SKM-1 treated with dmso at 0.1 percent for 144 hours (cell line): ENCODE measurements at regions not wholly inside any gene's neighbourhood (a gene's known extent, or its start where the extent isn't known, plus 50 kb on each side); places are given as distances from the start of the nearest gene placed in this dataset.

Experiments
- DNase-seq: peaks from one replicate; lab custom pipeline; 2025; ENCODE audit not compliant: unreplicated experiment; lab: John Stamatoyannopoulos, UW

DNA sequence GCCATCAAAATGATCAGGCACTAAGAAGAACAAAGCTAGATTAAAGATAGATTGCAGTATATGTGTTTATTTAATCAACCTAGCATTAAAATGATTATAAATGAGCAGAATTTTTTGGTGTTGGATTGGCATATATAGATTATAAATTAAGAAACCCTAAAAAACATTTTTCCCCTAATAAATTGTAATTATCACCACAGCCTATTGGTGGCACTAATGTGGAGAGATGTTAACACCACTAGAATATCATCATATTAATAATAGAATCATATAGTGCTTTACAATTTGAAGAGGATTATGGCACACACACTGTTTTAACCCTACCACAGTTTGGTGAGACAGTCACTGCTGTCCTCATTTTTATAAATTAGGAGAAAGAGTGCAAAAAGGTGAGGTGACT, 112.4 kb upstream of the RND3 start:
- DNase-seq: no peak

DNA sequence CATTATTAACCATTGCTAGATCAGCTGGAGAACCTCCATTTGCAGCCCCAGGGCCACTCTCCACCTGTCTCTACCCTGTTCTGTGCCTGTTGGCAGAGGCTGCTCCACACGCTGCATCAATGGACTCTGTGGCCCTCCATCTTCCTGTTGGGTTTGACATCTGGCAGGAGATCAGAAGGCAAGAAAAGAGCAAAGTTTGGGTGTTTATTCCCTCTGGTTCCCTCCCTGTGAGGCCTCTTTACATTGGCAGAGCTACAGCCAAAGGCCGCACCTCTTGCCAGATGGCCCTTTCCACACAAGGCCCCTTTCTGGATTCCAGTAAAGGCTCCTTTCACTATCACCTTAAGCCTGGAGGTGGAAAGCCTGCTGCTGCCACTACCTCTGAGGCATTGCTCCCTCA, 110.9 kb upstream of the RND3 start:
- DNase-seq: no peak

DNA sequence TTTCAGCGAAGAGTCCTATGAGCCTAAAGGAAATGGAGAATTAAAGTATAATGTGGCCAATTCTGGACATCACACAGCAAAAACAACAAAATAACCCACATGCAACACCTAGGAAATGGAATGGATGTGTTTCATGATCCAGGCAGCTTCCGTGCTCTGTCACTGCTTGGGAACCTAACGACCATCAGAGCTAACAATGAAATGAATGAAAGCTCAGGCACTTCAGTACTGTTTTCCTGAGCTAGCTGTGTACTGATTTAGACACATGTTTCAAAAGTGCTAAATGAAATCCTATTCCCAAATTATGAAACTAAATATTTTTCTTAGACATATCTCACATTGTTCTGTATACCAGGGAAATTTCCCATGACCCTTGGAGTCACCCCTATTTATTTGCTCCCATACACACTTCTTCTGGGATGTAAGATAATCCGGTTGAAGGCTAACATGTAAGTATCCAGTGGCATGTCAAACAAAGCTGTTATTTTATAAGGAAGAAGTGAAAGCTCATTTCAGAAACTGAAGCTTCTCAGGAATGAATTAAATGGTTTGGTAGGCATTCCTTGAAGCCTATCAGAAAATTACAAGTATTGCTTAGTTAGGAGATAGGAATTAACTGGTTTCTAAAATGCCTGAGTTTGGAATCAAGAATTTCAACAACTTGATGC, 108.5 kb upstream of the RND3 start:
- no peak for DNase-seq

DNA sequence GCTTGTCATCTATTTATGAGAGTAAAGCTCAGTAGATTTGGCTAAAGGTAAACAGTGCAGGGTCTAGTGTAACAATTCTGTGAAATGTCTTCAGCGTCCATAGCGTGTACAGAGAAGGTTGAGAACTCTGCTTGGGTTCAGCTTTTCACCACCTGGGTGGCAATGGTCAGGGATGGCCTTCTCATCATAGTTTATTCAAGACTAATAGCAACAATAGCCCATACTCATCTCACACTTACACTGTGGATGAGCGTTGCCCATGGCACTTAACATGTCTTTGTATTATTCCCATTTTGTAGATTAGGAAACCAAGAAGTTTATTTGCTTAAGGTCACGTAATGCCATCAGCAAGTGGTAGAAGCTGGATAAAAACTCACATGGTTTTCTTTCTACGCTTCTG, 106.8 kb upstream of the RND3 start:
- no peak for DNase-seq

DNA sequence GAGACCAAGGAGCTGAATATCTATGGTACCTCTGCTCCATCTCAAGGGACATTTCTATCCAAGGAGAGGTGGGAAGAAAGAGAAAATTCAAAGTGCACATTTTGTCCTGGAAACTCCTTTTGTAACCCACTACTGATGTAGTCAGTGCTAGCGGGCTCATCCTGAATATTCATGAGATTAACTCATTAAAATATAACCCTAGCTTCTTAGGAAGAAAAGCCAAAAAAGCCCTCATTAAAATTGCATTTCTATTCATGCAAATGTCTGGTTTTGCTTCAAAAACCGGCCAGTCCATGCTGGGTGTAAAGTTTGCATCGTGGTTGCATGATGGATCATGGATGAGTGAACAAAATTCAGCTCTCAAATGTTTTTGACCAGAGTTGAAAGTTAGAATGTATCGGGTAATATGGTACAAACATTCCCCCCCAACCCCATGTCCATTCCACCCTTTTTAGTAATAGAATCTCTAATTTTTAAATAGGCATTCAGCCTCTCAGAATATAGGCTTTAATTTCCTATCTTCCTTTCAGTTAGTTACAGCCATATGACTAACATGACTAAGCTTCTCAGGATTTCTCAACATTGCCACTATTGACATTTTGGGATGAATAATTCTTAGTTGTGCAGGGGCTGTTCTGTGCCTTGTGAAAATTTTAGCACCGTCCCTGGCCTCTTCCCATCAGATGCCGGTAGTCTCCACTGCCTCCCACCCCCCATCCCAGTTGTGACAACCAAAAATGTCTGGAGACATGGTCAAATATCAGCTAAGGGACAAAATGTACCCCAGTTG, 104.2 kb upstream of the RND3 start:
- no peak for DNase-seq

DNA sequence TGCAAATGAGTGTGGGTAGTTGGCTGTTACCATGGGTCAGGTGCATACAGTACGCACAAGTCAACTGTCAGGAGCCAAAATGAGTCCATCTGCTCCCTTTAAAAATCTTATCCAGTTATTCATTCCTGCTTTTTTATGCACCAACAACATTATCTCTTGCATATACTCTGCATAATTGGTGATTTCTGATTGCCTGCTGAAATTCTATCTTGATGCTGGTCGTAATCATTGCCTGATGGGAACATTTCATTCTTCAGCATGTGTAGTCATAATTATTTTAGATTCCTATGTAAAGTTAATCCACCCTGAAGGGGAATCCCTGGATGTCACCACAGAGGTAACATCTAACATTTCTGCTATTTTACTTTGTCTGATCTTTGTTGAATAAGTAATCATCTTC, 102.2 kb upstream of the RND3 start:
- DNase-seq: no peak

DNA sequence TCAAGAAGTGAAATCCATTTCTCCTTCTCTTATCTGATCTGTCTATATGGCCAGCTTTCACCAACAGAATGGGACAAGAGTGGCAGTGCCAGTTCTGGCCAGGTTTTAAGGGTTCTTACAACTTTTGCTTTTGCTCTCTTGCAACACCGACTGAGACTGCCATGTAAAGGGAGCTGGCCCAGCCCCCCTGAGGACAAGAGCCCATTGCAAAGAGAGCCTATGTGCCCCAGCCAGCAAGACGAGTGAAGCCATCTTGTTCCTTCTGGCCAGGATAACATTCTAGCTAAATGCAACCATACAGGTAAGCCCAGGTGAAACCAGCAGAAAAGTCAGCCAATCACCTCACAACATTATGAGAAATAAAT, 101.0 kb upstream of the RND3 start:
- no peak for DNase-seq

DNA sequence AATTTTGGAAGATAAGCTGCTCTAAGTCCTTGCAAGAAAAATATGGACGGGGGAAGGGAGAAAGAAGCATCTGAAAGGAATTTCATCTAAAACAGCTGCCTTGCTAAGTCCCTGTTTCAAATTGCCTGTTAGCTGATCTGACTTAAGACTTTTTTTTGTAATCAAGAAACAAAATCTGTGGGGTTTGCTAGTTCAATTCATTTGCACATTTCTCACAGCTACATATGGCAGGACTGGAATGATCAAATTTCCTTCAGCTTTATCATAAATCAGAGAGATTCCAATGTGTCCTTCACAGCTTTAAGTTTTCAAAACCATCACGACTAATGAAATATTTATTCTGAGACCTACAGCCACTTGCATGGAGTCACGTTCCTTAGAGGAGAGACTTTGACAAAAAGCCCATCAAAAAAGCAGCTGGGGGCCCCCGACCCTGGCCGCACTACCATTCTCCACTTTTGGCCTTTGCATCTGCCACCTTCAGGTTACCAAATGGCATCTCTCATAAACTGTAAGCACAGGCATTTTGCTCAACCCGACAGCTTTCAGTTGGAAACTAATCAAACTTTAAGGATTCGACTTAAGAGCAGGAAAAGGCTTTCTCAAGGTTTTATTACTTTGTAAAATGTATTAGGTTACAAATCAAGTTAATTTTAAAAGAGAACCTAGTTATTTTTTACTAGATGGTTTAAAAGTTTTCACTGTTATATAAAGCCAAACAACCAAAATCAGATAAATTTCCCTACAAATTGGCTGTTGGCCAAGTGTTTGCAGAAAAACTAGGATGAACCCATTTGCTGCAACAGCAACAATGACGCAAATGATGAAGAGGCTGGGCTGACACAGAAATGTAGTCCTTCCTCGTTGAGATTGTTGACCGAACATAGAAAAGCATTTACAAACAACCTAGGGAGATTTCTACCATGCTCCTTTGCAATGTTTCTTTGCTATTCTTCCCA, 100.4 kb upstream of the RND3 start:
- no peak for DNase-seq

DNA sequence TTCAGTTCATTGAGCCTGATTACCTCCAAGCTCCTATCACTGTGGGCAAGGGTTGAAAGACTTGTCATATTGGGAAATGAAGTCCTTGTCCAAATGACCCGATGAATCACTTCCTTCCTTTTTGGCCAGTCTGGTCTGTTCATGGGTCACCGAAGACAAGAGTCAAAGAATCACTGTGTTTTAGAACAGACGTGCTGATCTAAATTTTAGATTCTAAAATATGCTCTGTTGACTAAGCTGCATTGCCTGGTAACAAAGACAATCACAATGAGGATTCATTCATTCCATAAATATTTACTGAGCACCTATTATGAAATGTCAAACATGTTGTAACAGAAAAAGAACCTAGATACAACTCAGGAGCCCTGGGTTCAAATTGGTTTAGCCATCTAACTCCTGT, 99.4 kb upstream of the RND3 start:
- DNase-seq: peak; percentile 44

DNA sequence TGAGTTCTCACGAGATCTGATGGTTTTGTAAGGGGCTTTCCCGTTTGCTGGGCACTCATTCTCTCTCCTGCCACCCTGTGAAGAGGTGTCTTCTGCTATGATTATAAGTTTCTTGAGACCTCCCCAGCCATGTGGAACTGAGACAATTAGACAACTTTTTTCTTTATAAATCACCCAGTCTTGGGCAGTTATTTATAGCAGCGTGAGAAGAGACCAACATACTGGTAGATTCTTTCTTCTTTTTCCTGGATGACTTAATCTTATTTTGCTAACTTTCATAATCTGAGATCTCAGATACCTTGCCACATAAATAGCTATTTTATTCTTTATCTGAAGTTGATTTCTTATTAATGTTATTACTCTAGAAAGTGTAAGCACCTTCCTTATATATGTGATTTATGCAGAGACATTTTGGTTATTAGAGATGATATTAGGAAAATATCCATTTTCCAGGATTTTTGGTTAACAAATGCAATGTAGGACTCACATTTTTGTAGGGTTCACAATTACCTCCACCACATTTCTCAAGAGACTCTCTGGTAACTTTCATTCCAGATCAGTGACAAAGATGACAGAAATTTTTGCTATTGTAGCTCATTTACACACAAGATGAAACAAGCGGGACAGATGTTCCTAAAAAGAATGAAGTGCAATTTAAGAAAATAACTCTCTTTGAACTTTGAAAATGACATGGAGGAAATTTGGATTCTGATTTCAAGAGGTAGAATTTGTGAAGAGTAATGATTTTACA, 97.9 kb upstream of the RND3 start:
- no peak for DNase-seq

DNA sequence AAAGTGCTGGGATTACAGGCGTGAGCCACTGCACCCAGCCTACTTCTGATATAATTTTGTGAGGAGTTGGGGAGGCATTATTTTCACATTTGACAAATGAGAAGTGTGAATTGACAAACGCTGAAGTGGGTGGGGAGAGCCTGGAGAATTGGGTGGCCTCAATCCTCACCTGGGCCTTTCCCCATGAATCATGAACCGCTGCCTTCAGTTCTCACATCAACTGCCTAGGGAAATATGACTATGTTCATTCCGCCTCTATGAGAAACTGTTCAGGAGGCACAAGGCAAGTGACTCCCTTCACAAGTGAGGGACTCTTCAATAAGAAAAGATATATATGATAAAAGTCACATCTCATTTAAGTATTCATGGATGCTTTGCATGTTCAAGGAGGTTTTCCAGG, 96.6 kb upstream of the RND3 start:
- DNase-seq: no peak

DNA sequence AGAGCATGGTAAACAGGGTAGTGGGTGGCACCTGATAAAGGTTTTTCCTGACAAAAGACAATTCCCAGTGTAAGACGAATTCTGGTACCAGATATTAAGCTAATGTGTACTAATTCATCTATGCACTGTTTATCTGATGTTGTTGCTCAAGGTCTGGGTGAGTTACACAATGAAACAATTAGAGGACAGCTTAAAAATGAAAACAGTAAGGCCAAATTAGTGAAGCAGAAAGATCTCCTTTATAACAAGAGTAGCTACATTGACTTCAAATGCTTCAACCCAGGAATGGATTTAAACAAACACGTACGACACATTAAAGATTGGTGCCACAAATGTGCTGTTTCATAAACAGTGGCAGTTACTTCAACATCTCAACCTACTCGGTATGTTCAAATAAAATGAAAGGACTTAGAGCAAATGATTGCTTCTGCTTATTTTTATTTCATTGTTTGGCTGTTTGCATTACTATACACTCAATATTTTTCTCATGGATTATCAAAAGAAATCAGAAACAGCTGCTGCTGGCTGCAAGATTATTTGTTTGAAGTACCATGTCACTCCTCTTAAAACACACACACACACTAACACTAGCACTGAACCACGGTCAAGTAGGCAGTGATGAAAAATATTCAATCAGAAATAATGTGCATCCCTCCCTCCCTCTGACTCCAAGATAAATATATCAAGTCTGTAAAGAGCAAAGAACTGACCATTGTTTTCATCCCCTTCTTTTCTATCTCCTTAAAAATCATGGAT, 94.4 kb upstream of the RND3 start:
- no peak for DNase-seq

DNA sequence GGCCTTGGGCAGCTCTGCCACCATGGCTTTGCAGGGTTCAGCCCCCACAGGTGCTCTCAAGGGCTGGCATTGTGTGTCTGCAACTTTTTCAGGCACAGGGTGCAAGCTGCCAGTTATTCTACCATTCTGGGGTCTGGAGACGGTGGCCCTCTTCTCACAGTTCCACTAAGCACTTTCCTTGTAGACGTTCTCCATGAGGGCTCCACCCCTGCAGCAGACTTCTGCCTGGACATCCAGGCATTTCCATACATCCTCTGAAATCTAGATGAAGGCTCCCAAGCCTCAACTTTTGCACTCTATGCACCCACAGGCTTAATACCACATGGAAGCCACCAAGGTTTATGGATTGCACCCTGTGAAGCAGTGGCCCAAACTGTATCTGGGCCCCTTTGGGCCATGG, 91.0 kb upstream of the RND3 start:
- DNase-seq: no peak

DNA sequence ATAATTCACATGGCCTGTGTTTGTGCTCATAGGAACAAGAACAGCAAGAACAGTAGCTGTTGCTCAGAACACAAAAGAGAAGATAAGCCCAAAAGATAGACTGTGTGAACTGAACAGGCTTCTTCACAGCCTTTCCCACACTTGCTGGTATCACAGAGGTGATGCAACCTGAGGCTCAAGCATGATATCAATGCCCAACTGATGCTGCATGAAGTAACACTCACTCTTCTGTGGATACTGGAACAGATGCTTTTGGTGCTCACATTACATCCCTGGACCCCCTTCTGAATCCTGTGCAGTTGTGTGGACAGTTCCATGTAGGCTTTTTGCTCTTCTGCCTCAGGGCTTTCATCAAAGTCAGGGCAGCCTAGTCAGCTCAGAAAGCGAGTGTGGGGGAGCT, 88.4 kb upstream of the RND3 start:
- DNase-seq: no peak

DNA sequence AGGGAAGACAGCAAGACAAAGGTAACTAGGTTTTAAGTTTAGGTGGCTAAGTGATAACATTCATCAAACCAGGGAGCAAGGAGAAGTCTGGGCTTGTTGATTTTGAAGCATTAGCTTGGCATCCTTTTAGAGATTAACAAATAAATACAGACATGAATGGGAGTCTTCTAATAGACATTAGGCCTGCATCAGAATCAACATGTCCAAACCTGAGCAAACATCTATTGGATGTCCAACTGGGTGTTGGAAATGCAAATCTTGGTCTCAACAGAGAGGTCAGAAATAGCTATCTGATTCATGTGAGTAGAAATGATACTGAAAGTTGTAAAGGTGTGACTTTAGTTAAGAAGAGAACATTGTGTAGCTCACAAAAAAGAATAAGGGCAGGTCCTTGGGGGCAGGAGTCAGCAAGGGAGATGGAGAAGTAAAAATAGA, 85.5 kb upstream of the RND3 start:
- no peak for DNase-seq

DNA sequence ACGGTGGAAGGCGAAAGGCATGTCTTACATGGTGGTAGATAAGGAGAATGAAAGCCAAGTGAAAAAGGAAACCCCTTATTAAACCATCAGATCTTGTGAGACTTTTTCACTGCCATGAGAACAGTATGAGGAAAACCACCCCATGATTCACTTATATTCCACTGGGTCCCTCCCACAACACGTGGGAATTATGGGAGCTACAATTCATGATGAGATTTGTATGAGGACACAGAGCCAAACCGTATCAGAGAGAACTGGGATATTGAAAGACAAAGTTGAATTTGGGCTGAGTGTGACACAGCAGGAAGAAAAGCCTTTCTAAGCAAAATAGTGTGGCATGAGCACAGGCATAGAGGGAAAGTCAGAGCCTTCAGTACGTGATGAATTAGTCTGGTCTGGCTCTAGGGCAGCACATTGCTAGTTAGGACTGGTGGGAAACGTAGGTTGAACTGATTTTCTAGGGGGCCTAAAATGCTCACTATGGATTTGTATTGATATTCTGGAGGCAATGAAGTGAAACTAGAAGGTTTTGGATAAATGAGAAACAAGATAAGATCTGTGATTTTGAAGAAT, 84.8 kb upstream of the RND3 start:
- no peak for DNase-seq

DNA sequence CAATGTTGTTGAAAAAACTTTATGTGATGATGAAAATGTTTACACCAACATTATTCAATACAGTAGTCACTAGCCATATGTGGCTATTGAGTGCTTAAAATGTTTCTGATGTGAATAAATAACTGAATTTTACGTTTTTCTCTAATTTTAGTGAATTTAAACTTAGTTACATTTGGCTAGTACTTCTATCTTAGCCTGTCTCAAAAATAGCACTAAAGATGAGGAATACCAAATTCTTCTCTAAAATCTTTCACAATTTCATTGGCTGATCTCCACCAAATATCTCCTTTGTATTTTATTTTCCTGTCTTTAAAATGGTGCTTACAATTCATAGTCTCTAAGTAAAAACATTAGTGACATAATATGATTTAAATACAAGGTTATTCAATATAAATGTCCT, 83.7 kb upstream of the RND3 start:
- DNase-seq: no peak

DNA sequence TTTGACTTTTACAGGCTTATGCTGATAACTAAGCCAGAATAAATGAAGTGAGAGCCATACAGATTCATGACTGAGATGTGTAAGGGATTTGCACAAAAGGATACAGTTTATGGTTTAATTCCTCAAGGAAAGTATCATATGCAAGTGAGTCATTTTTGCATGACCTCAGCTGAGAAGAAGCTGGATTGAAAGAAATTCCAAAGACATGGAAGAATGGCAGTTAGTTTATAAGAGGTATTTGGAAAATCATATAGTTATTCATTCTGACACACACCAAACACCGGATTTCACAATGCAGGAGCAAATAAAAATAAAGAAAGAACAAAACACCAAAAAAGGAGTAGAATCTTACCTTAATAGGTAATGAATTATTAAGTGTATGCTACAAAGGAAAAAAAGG, 83.2 kb upstream of the RND3 start:
- no peak for DNase-seq

DNA sequence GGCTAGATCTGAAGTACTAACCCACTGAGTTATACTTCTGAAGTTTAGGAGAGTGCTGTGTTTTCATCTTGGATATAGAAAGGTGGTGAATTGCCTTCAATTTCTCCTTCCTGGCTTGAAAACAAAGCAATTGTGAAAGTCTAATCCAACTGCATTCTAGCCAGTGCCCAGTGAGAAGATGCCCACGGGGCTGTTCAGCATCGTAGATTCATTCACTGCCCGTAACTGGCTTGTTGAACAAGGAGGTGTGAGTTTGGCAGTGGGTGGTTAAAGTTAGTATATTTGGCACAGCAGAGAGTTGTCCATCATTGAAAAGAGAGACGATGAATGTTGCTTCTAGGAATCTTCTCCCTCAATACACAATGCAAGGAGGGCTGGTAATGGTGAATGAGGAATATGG, 82.3 kb upstream of the RND3 start:
- DNase-seq: no peak

DNA sequence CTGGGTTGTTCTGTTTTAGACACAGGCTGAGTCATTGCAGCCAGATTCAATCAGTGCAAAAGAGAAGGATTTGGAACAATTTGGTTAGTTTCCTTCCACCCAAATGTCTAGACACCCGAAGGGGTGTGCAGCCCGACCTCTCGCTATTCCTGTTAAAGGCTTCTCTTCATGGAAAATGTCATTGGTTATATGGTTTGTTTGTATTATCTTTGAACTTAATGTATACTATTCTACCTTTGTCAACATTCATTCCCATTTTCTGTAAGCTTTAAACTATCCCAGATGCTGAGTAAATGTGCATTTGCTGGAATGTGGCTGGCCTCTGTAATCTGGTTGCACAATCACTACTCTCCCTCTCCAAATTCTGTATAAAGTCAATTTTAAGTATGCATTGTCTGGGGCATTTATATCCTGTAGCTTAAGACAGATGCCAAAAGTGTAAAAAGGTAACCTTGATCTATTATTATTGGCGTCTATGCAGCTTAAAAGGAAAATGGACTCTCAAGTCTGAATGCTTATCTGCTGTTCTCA, 80.4 kb upstream of the RND3 start:
- DNase-seq: no peak
